ENCODE measurements at regions not wholly inside any gene's neighbourhood (a gene's known extent, or its start where the extent isn't known, plus 50 kb on each side); places are given as distances from the start of the nearest gene placed in this dataset.
"Not testable (repeated sequence)": the region's sequence is repeated elsewhere in the genome, so short reads cannot be mapped to it uniquely, and the experiment has no call there.

- Histone ChIP-seq H3K27me3 (ENCODE audit: control insufficient read depth, insufficient read depth, low read length, poor library complexity, severe bottlenecking) (peaks cover 85% of the 10 kb centered on the region), H3K36me3 (ENCODE audit: control insufficient read depth, insufficient read depth, low read length) (no peaks in the 10 kb centered on the region), H3K27ac (ENCODE audit: insufficient read depth, low read depth, low read length, poor library complexity, severe bottlenecking) (no peak overlapping the region), H3K9me3 (ENCODE audit: control insufficient read depth, low read length) (no peaks in the 10 kb centered on the region), H3K4me3 (ENCODE audit: insufficient read depth, low read depth, low read length) (no peak overlapping the region), H3K4me1 (ENCODE audit: control insufficient read depth, insufficient read depth, low read length) (no peaks in the 10 kb centered on the region)
- 31 to 32% methylated on average over 2 of the region's 2 CpGs for WGBS, 2 experiments
Observed at GRCh38 chr22:22371031-22371541, 126.5 kb downstream of the VPREB1 start.

GRCh38 chr22:22372086-22372485 lies 127.5 kb downstream of the VPREB1 start:
- no peaks in the 10 kb centered on the region for H3K9me3 ChIP-seq (ENCODE audit: control insufficient read depth, low read length)
- no peak overlapping the region for H3K27ac ChIP-seq (ENCODE audit: insufficient read depth, low read depth, low read length, poor library complexity, severe bottlenecking)
- no peaks in the 10 kb centered on the region for H3K4me1 ChIP-seq (ENCODE audit: control insufficient read depth, insufficient read depth, low read length)
- H3K36me3 ChIP-seq (ENCODE audit: control insufficient read depth, insufficient read depth, low read length): no peaks in the 10 kb centered on the region
- 86 to 88% methylated on average over 6 of the region's 6 CpGs for WGBS, 2 experiments
- peaks cover 85% of the 10 kb centered on the region for H3K27me3 ChIP-seq (ENCODE audit: control insufficient read depth, insufficient read depth, low read length, poor library complexity, severe bottlenecking)
- no peak overlapping the region for H3K4me3 ChIP-seq (ENCODE audit: insufficient read depth, low read depth, low read length)

GRCh38 chr22:22374163-22374562 lies 129.6 kb downstream of the VPREB1 start:
- WGBS, 2 experiments: 50 to 57% methylated on average over 2 of the region's 2 CpGs
- no peak overlapping the region for H3K27ac ChIP-seq (ENCODE audit: insufficient read depth, low read depth, low read length, poor library complexity, severe bottlenecking)
- peaks cover 90% of the 10 kb centered on the region for H3K27me3 ChIP-seq (ENCODE audit: control insufficient read depth, insufficient read depth, low read length, poor library complexity, severe bottlenecking)

GRCh38 chr22:22374579-22374978 lies 130.0 kb downstream of the VPREB1 start:
- Histone ChIP-seq H3K27ac (ENCODE audit: insufficient read depth, low read depth, low read length, poor library complexity, severe bottlenecking) (no peak overlapping the region), H3K36me3 (ENCODE audit: control insufficient read depth, insufficient read depth, low read length) (no peaks in the 10 kb centered on the region), H3K27me3 (ENCODE audit: control insufficient read depth, insufficient read depth, low read length, poor library complexity, severe bottlenecking) (peaks cover 94% of the 10 kb centered on the region), H3K4me3 (ENCODE audit: insufficient read depth, low read depth, low read length) (no peak overlapping the region), H3K9me3 (ENCODE audit: control insufficient read depth, low read length) (no peaks in the 10 kb centered on the region), H3K4me1 (ENCODE audit: control insufficient read depth, insufficient read depth, low read length) (no peaks in the 10 kb centered on the region)
- WGBS, 2 experiments: 64 to 72% methylated on average over 2 to 5 of the region's 5 CpGs

More at GRCh38 chr22:22374163-22374562, 129.6 kb downstream of the VPREB1 start:
- Histone ChIP-seq H3K4me3 (ENCODE audit: insufficient read depth, low read depth, low read length) (no peak overlapping the region), H3K9me3 (ENCODE audit: control insufficient read depth, low read length) (no peaks in the 10 kb centered on the region), H3K36me3 (ENCODE audit: control insufficient read depth, insufficient read depth, low read length) (no peaks in the 10 kb centered on the region), H3K4me1 (ENCODE audit: control insufficient read depth, insufficient read depth, low read length) (no peaks in the 10 kb centered on the region)

GRCh38 chr22:22375576-22376351 lies 131.2 kb downstream of the VPREB1 start:
- Histone ChIP-seq H3K27me3 (ENCODE audit: control insufficient read depth, insufficient read depth, low read length, poor library complexity, severe bottlenecking) (peaks cover 99% of the 10 kb centered on the region), H3K27ac (ENCODE audit: insufficient read depth, low read depth, low read length, poor library complexity, severe bottlenecking) (no peak overlapping the region), H3K9me3 (ENCODE audit: control insufficient read depth, low read length) (no peaks in the 10 kb centered on the region), H3K4me1 (ENCODE audit: control insufficient read depth, insufficient read depth, low read length) (no peaks in the 10 kb centered on the region), H3K4me3 (ENCODE audit: insufficient read depth, low read depth, low read length) (no peak overlapping the region), H3K36me3 (ENCODE audit: control insufficient read depth, insufficient read depth, low read length) (no peaks in the 10 kb centered on the region)
- WGBS, 2 experiments: 67 to 69% methylated on average over 7 of the region's 7 CpGs

- Histone ChIP-seq H3K9me3 (ENCODE audit: control insufficient read depth, low read length) (no peaks in the 10 kb centered on the region), H3K4me3 (ENCODE audit: insufficient read depth, low read depth, low read length) (no peak overlapping the region), H3K4me1 (ENCODE audit: control insufficient read depth, insufficient read depth, low read length) (no peaks in the 10 kb centered on the region), H3K27ac (ENCODE audit: insufficient read depth, low read depth, low read length, poor library complexity, severe bottlenecking) (no peak overlapping the region), H3K36me3 (ENCODE audit: control insufficient read depth, insufficient read depth, low read length) (no peaks in the 10 kb centered on the region), H3K27me3 (ENCODE audit: control insufficient read depth, insufficient read depth, low read length, poor library complexity, severe bottlenecking) (peaks cover 97% of the 10 kb centered on the region)
- 76 to 78% methylated on average over 3 of the region's 3 CpGs for WGBS, 2 experiments
Observed at GRCh38 chr22:22376352-22376706, 131.7 kb downstream of the VPREB1 start.

GRCh38 chr22:22376884-22377283 lies 131.7 kb downstream of the ZNF280B start:
- H3K27me3 ChIP-seq (ENCODE audit: control insufficient read depth, insufficient read depth, low read length, poor library complexity, severe bottlenecking): peaks cover 97% of the 10 kb centered on the region
- H3K4me1 ChIP-seq (ENCODE audit: control insufficient read depth, insufficient read depth, low read length); H3K4me3 ChIP-seq (ENCODE audit: insufficient read depth, low read depth, low read length); H3K9me3 ChIP-seq (ENCODE audit: control insufficient read depth, low read length); H3K36me3 ChIP-seq (ENCODE audit: control insufficient read depth, insufficient read depth, low read length); H3K27ac ChIP-seq (ENCODE audit: insufficient read depth, low read depth, low read length, poor library complexity, severe bottlenecking): not testable (repeated sequence)
- WGBS, 2 experiments: 81 to 85% methylated on average over 6 of the region's 6 CpGs

- Histone ChIP-seq H3K4me1 (ENCODE audit: control insufficient read depth, insufficient read depth, low read length) (no peaks in the 10 kb centered on the region), H3K36me3 (ENCODE audit: control insufficient read depth, insufficient read depth, low read length) (no peaks in the 10 kb centered on the region), H3K4me3 (ENCODE audit: insufficient read depth, low read depth, low read length) (no peak overlapping the region), H3K27ac (ENCODE audit: insufficient read depth, low read depth, low read length, poor library complexity, severe bottlenecking) (no peak overlapping the region), H3K9me3 (ENCODE audit: control insufficient read depth, low read length) (no peaks in the 10 kb centered on the region), H3K27me3 (ENCODE audit: control insufficient read depth, insufficient read depth, low read length, poor library complexity, severe bottlenecking) (peaks cover 97% of the 10 kb centered on the region)
Observed at GRCh38 chr22:22377335-22377734, 131.2 kb downstream of the ZNF280B start.

- 77 to 86% methylated on average over 6 to 8 of the region's 8 CpGs for WGBS, 2 experiments
- Histone ChIP-seq H3K27me3 (ENCODE audit: control insufficient read depth, insufficient read depth, low read length, poor library complexity, severe bottlenecking) (peaks cover 97% of the 10 kb centered on the region), H3K4me1 (ENCODE audit: control insufficient read depth, insufficient read depth, low read length) (no peaks in the 10 kb centered on the region), H3K9me3 (ENCODE audit: control insufficient read depth, low read length) (no peaks in the 10 kb centered on the region), H3K36me3 (ENCODE audit: control insufficient read depth, insufficient read depth, low read length) (no peaks in the 10 kb centered on the region), H3K27ac (ENCODE audit: insufficient read depth, low read depth, low read length, poor library complexity, severe bottlenecking) (no peak overlapping the region), H3K4me3 (ENCODE audit: insufficient read depth, low read depth, low read length) (no peak overlapping the region)
Observed at GRCh38 chr22:22378446-22379415, 129.8 kb downstream of the ZNF280B start.
